Activated CD4-positive, alpha-beta memory T cell treated with anti-CD3 and anti-CD28 coated beads, Interleukin-2, amount 10 ng/mL, durations not matched to agents 7 days and 5 days (primary cell): ENCODE measurements at regions not wholly inside any gene's neighbourhood (a gene's known extent, or its start where the extent isn't known, plus 50 kb on each side); places are given as distances from the start of the nearest gene placed in this dataset.

Experiments
- CTCF ChIA-PET: fragments of 350-600 bp; sonication (Branson Sonifier 250); formaldehyde crosslinking; loops from one replicate; lab custom pipeline; 2021; ENCODE audit warnings: antibody characterized with exemption, inconsistent platforms; lab: Charles Lee
- POLR2A ChIA-PET: fragments of 350-600 bp; sonication (Branson Sonifier 250); formaldehyde crosslinking; loops from one replicate; lab custom pipeline; 2021; ENCODE audit warnings: antibody characterized with exemption; lab: Charles Lee
- DNase-seq: peaks from one replicate; pipeline ENCODE4 v3.0.0-alpha.2; 2020
- H3K27ac Mint-ChIP-seq: one replicate; pipeline ENCODE4 v1.8.0; 2021; ENCODE audit warnings: mild to moderate bottlenecking, mixed read lengths
- H3K27me3 Mint-ChIP-seq: one replicate; pipeline ENCODE4 v1.8.0; 2021; ENCODE audit warnings: mixed read lengths
- H3K36me3 Mint-ChIP-seq: one replicate; pipeline ENCODE4 v1.8.0; 2021; ENCODE audit warnings: low read depth, mixed read lengths
- H3K4me1 Mint-ChIP-seq: one replicate; pipeline ENCODE4 v1.8.0; 2021; ENCODE audit warnings: mixed read lengths
- H3K4me3 Mint-ChIP-seq: one replicate; pipeline ENCODE4 v1.8.0; 2021; ENCODE audit warnings: mild to moderate bottlenecking, mixed read lengths
- H3K9me3 Mint-ChIP-seq: one replicate; pipeline ENCODE4 v1.8.0; 2021; ENCODE audit warnings: mixed read lengths

- no peak overlapping the region for H3K27ac Mint-ChIP-seq
- POLR2A ChIA-PET: no interaction called here
Measured at GRCh38 chrX:22516893-22517292, 244.2 kb downstream of the CBLL2 start.

DNA sequence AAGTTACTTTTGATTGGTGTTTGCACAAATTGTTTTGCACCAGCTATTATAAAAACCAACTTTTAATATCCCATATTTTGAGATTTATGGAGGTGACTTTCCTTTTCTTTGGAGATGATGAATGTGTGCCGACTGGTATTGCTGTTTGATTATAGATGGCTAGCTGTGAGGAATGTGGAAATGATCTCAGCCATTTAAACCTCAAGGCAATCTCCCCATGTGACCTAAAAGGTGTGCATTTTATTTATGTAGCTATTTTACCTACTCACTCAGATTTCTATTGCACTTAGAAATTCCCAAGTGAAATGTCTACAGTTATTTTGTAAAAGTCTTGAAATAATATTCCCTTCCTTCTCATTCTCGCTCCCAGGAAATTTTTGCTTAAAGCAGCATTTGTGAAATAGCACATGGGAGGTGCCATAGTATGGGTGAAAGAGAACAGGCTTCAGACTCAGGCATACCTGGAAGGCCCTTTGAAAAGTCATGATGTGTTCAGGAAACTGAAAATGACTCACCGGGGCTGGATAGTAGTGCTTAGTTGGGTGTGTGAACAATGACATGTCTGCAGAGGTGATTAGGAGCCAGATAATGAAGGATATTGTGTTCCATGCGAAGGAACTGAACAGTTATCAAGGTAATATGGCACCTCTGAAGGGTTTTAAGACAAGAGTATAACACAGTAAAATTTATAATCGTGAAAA, 247.6 kb downstream of the CBLL2 start:
- H3K4me3 Mint-ChIP-seq: no peak overlapping the region
- POLR2A ChIA-PET: no interaction called here
- H3K27ac Mint-ChIP-seq: no peak overlapping the region
- no peaks in the 10 kb centered on the region for H3K27me3 Mint-ChIP-seq
- CTCF ChIA-PET: no interaction called here
- peaks cover 2% of the 10 kb centered on the region for H3K9me3 Mint-ChIP-seq
- DNase-seq: no peak
- no peaks in the 10 kb centered on the region for H3K36me3 Mint-ChIP-seq
- H3K4me1 Mint-ChIP-seq: no peaks in the 10 kb centered on the region

More at GRCh38 chrX:22516893-22517292, 244.2 kb downstream of the CBLL2 start:
- H3K36me3 Mint-ChIP-seq: no peaks in the 10 kb centered on the region
- no peaks in the 10 kb centered on the region for H3K4me1 Mint-ChIP-seq
- CTCF ChIA-PET: no interaction called here
- no peaks in the 10 kb centered on the region for H3K27me3 Mint-ChIP-seq
- H3K9me3 Mint-ChIP-seq: peaks cover 2% of the 10 kb centered on the region
- H3K4me3 Mint-ChIP-seq: no peak overlapping the region
- no peak for DNase-seq

DNA sequence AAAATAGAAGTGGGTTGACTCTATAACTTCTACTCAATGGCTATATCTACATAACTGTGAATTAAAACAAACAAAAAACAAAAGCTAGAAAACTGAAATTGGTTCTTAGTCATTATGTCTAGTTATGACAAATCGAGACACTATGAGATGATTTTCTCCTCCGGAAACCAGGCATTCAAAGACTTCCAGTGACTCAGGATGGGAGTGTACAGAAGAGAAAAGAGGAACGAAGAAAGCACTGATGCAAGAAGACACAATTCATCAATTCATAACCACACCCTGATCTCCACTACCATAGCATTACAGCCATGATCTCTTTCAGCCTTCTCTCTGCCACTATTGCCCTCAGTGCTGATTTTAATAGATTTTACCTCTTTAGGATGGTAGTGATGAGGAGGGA, 253.6 kb downstream of the CBLL2 start:
- CTCF ChIA-PET: no interaction called here
- DNase-seq: no peak
- no peaks in the 10 kb centered on the region for H3K36me3 Mint-ChIP-seq
- no peaks in the 10 kb centered on the region for H3K9me3 Mint-ChIP-seq
- H3K4me3 Mint-ChIP-seq: no peak overlapping the region
- H3K4me1 Mint-ChIP-seq: no peaks in the 10 kb centered on the region
- H3K27me3 Mint-ChIP-seq: no peaks in the 10 kb centered on the region
- POLR2A ChIA-PET: no interaction called here
- H3K27ac Mint-ChIP-seq: no peak overlapping the region

DNA sequence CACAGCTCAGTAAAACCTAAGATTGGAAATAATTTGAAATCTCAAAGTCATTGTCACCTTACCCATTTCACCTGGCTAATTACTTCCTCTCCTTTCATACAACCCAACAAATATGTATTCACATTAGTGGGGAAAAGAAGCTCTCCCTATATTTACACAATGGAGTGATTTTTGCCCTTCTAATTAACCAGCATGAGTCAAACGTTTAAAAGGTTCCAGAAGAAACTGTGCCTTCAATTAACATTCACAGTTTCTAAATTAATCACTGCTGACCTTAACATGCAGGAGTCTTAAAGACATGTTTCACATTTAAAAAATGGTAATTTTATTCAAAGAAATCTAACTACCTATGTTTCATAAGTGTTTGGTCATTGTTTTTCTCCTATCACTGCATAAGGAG, 254.6 kb downstream of the CBLL2 start:
- DNase-seq: no peak
- H3K4me1 Mint-ChIP-seq: no peaks in the 10 kb centered on the region
- CTCF ChIA-PET: no interaction called here
- no peaks in the 10 kb centered on the region for H3K27me3 Mint-ChIP-seq
- H3K36me3 Mint-ChIP-seq: no peaks in the 10 kb centered on the region
- POLR2A ChIA-PET: no interaction called here
- no peaks in the 10 kb centered on the region for H3K9me3 Mint-ChIP-seq
- no peak overlapping the region for H3K4me3 Mint-ChIP-seq
- H3K27ac Mint-ChIP-seq: no peak overlapping the region

DNA sequence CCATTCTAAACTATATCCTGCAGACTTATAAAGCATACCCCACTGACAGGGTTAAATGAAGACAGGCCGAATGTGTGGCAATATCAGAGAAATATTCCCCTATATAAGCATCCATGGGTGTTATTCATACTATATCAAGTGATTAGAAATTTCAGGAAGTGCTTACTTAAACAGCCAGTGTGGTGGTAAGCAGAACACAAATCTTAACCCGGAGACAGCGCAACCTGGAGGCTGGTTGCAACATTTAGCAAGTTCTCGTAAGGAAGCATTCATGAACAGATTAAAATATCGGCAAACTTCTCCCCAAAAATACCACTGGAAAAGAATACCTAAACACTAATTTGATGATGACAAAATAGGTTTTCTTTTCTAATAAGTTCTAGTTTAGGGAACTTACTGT, 261.2 kb downstream of the CBLL2 start:
- DNase-seq: no peak
- H3K36me3 Mint-ChIP-seq: no peaks in the 10 kb centered on the region
- H3K27me3 Mint-ChIP-seq: no peaks in the 10 kb centered on the region
- no peaks in the 10 kb centered on the region for H3K4me1 Mint-ChIP-seq
- H3K4me3 Mint-ChIP-seq: no peak overlapping the region
- no peak overlapping the region for H3K27ac Mint-ChIP-seq
- ChIA-PET POLR2A (no interaction called here), CTCF (no interaction called here)
- H3K9me3 Mint-ChIP-seq: no peaks in the 10 kb centered on the region

DNA sequence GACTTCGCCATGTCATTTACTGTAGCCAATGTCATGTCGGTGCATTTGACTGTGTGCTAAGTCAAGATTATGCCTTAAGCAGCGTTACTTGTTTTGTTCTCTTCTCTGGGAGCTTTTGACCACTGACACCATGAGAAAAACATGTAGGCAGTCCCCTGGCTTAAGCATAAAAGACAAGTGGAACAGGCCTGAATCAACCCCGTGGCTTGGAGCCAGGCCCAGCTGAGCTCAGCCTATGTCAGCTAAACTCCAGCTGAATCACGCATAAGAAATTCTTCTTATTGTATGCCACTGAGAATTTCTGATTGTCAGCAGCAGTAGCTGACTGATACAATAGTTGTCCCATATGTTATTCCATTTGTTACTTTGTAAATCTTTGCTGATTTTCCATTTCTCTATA, 261.9 kb downstream of the CBLL2 start:
- CTCF ChIA-PET: no interaction called here
- Mint-ChIP-seq H3K4me3 (no peak overlapping the region), H3K9me3 (no peaks in the 10 kb centered on the region), H3K27me3 (no peaks in the 10 kb centered on the region), H3K36me3 (no peaks in the 10 kb centered on the region), H3K27ac (no peak overlapping the region), H3K4me1 (no peaks in the 10 kb centered on the region)
- POLR2A ChIA-PET: no interaction called here
- DNase-seq: no peak

DNA sequence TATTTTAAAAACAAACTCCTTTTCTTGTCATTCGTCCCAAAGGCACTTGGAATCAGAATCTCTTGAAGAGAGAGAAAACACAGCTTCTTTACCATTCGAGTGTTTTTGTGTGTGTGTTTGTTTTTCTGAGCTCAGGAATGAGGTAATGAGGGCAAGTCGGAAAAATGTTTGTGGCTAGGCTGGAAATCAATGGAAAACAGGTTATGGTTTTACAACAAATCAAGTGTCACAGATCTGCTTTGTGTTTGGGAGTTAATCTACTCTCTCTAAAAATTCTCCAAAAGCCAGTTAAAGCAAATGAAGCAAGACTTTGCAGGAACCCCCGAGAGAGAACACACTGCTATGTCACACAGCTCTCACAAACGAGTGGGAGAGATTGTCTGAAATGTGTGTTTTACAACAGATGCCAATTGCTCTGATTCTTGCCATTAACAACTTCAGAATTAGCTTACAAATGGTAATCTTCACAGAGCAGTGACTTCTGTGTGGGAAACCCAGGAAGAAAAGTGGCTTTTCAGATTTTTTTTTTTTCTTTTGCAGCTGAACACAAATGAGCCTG, 264.1 kb downstream of the CBLL2 start:
- Mint-ChIP-seq H3K27me3 (no peaks in the 10 kb centered on the region), H3K36me3 (no peaks in the 10 kb centered on the region), H3K4me3 (no peak overlapping the region), H3K4me1 (no peaks in the 10 kb centered on the region), H3K27ac (no peak overlapping the region), H3K9me3 (no peaks in the 10 kb centered on the region)
- DNase-seq: no peak
- ChIA-PET CTCF (no interaction called here), POLR2A (no interaction called here)

- Mint-ChIP-seq H3K36me3 (no peaks in the 10 kb centered on the region), H3K27ac (no peak overlapping the region), H3K4me3 (no peak overlapping the region), H3K4me1 (no peaks in the 10 kb centered on the region), H3K27me3 (no peaks in the 10 kb centered on the region), H3K9me3 (no peaks in the 10 kb centered on the region)
- no peak for DNase-seq
- POLR2A ChIA-PET: no interaction called here
- CTCF ChIA-PET: no interaction called here
Measured at GRCh38 chrX:22538580-22538979, 265.9 kb downstream of the CBLL2 start.

DNA sequence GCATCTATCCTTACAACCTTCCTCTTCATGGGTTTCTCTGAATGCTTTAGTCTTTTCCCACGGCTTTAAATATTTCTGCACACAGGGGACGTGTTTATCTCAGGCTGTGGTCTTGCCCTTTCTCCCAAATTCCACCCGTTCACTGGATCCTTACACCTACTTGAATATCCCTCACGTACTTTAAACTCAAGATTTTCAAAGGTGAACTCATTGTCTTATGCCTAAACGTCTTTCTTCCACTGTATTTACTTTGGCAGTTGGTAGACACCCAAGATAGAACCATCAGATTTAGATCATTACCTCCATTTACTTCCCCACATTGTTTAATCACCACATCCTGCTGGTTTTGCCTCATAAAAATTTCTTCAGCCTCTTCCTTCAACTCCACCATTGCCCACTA, 269.2 kb downstream of the CBLL2 start:
- H3K27me3 Mint-ChIP-seq: no peaks in the 10 kb centered on the region
- H3K4me3 Mint-ChIP-seq: no peak overlapping the region
- H3K27ac Mint-ChIP-seq: no peak overlapping the region
- no peak for DNase-seq
- H3K4me1 Mint-ChIP-seq: no peaks in the 10 kb centered on the region
- ChIA-PET CTCF (no interaction called here), POLR2A (no interaction called here)
- no peaks in the 10 kb centered on the region for H3K9me3 Mint-ChIP-seq
- no peaks in the 10 kb centered on the region for H3K36me3 Mint-ChIP-seq

DNA sequence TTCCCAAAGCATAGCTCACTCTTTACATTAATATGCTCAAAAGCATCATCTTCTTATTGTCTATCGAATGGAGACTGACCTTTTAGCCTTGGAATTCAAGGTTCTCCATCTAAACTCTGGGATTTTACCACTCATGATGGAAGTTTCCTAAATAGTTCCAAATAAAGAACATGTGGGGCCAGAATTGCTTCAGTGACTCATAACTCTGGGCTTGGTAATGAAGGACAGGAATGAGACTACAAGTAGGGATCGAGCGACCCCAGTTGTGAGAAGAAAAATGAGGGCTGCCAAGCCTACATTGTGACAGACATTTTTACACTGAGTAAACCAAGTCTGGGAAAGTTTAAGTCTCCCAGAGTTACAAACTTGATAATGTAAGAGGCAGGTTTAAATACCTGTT, 269.9 kb downstream of the CBLL2 start:
- no peaks in the 10 kb centered on the region for H3K9me3 Mint-ChIP-seq
- no peaks in the 10 kb centered on the region for H3K27me3 Mint-ChIP-seq
- H3K4me3 Mint-ChIP-seq: no peak overlapping the region
- H3K4me1 Mint-ChIP-seq: no peaks in the 10 kb centered on the region
- CTCF ChIA-PET: no interaction called here
- H3K27ac Mint-ChIP-seq: no peak overlapping the region
- H3K36me3 Mint-ChIP-seq: no peaks in the 10 kb centered on the region
- no peak for DNase-seq
- POLR2A ChIA-PET: no interaction called here

DNA sequence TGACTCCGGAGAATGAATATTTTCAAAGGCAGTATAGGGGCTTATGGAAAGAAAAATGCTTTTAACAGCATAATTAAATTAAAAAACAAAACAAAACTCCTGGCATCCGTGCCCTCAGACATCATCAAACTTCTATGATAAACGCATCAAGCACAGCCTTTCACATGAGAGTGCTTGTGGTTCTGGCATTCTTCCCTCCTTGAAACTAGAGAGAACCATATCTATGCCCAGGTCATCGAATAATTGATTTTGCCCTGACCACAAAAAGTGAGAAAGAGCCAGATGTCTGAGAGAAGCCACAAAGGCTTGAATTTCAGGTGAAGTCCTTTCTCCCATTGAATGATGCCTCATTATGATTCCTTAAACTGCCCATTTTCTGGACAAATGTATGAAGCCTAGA, 286.8 kb downstream of the CBLL2 start:
- POLR2A ChIA-PET: no interaction called here

GRCh38 chrX:22575161-22575845, 302.6 kb downstream of the CBLL2 start:
- POLR2A ChIA-PET: no interaction called here
- H3K27ac Mint-ChIP-seq: no peak overlapping the region
- DNase-seq: no peak
- no peaks in the 10 kb centered on the region for H3K36me3 Mint-ChIP-seq
- H3K4me3 Mint-ChIP-seq: no peak overlapping the region
- CTCF ChIA-PET: no interaction called here
- H3K27me3 Mint-ChIP-seq: no peaks in the 10 kb centered on the region
- no peaks in the 10 kb centered on the region for H3K9me3 Mint-ChIP-seq
- H3K4me1 Mint-ChIP-seq: no peaks in the 10 kb centered on the region

More for the DNA sequence above, 286.8 kb downstream of the CBLL2 start:
- H3K36me3 Mint-ChIP-seq: no peaks in the 10 kb centered on the region
- H3K27me3 Mint-ChIP-seq: no peaks in the 10 kb centered on the region
- no peak for DNase-seq
- H3K9me3 Mint-ChIP-seq: no peaks in the 10 kb centered on the region
- no peaks in the 10 kb centered on the region for H3K4me1 Mint-ChIP-seq
- CTCF ChIA-PET: no interaction called here
- no peak overlapping the region for H3K4me3 Mint-ChIP-seq
- H3K27ac Mint-ChIP-seq: no peak overlapping the region

- no peak for DNase-seq
- POLR2A ChIA-PET: no interaction called here
- H3K9me3 Mint-ChIP-seq: no peaks in the 10 kb centered on the region
- no peak overlapping the region for H3K4me3 Mint-ChIP-seq
- H3K36me3 Mint-ChIP-seq: no peaks in the 10 kb centered on the region
- H3K4me1 Mint-ChIP-seq: no peaks in the 10 kb centered on the region
- CTCF ChIA-PET: no interaction called here
- no peaks in the 10 kb centered on the region for H3K27me3 Mint-ChIP-seq
- H3K27ac Mint-ChIP-seq: no peak overlapping the region
Measured at GRCh38 chrX:22577181-22577580, 304.5 kb downstream of the CBLL2 start.

- ChIA-PET POLR2A (no interaction called here), CTCF (no interaction called here)
- no peaks in the 10 kb centered on the region for H3K36me3 Mint-ChIP-seq
- H3K27ac Mint-ChIP-seq: no peak overlapping the region
- H3K4me3 Mint-ChIP-seq: no peak overlapping the region
- H3K9me3 Mint-ChIP-seq: no peaks in the 10 kb centered on the region
- H3K4me1 Mint-ChIP-seq: no peaks in the 10 kb centered on the region
- no peaks in the 10 kb centered on the region for H3K27me3 Mint-ChIP-seq
- DNase-seq: no peak
Measured at GRCh38 chrX:22585831-22586230, 313.1 kb downstream of the CBLL2 start.
